ENCODE measurements at regions not wholly inside any gene's neighbourhood (a gene's known extent, or its start where the extent isn't known, plus 50 kb on each side); places are given as distances from the start of the nearest gene placed in this dataset.

- TF ChIP-seq CTCF (IDR thresholded peaks at IDR 0.05; ENCODE audit: low read depth, low read length) (no peak), EZH2phosphoT487 (IDR thresholded peaks at IDR 0.05; ENCODE audit: low read depth) (no peak)
These were observed 115.8 kb upstream of the ANKRD50 start for GRCh38 chr4:124828382-124828781.

Measured in OCI-LY3 (cell line).